A673 (cell line): ENCODE measurements at regions not wholly inside any gene's neighbourhood (a gene's known extent, or its start where the extent isn't known, plus 50 kb on each side); places are given as distances from the start of the nearest gene placed in this dataset.

ENCODE experiments used
- BruUV-seq: library from RNA; stranded (reverse); fragments of 400-500 nt; replicated peaks from 2 replicates; lab custom pipeline; 2021; lab: Mats Ljungman, UMichigan
- CTCF ChIA-PET: fragments of 300-600 bp; sonication (Branson Sonifier 250); formaldehyde crosslinking; loops from one replicate; lab custom pipeline; 2022; ENCODE audit warnings: antibody characterized with exemption; lab: Charles Lee
- POLR2A ChIA-PET: fragments of 300-600 bp; sonication (Branson Sonifier 250); formaldehyde crosslinking; loops from one replicate; lab custom pipeline; 2022; ENCODE audit warnings: antibody characterized with exemption; ENCODE audit not compliant: low non-redundant PET; lab: Charles Lee
- DNase-seq: peaks from one replicate; pipeline ENCODE4 v3.0.0-alpha.2; 2015; ENCODE audit warnings: low spot score
- H3K27ac ChIP-seq: fragments of 200-600 bp; sonication (generic); 2 replicates; pipeline ENCODE4 v1.5.1; 2016; ENCODE audit warnings: mixed run types, low read depth, mild to moderate bottlenecking, mixed read lengths, antibody characterized with exemption, low read length; ENCODE audit not compliant: poor library complexity, severe bottlenecking
- H3K27me3 ChIP-seq: fragments of 200-600 bp; sonication (generic); replicated peaks from 2 replicates; pipeline ENCODE4 v1.6.1; 2017; ENCODE audit warnings: mixed run types, low read depth, mild to moderate bottlenecking, mixed read lengths, antibody characterized with exemption, low read length; ENCODE audit not compliant: insufficient read depth, poor library complexity
- H3K36me3 ChIP-seq: fragments of 200-600 bp; sonication (generic); 2 replicates; pipeline ENCODE4 v1.6.1; 2016; ENCODE audit warnings: mixed run types, mild to moderate bottlenecking, mixed read lengths, antibody characterized with exemption, low read length; ENCODE audit not compliant: insufficient read depth, poor library complexity, severe bottlenecking
- H3K4me1 ChIP-seq: fragments of 200-600 bp; sonication (generic); 2 replicates; pipeline ENCODE4 v1.6.1; 2017; ENCODE audit warnings: mixed run types, mild to moderate bottlenecking, mixed read lengths, antibody characterized with exemption, low read length; ENCODE audit not compliant: insufficient read depth, poor library complexity, severe bottlenecking
- H3K4me3 ChIP-seq: fragments of 200-600 bp; sonication (generic); 2 replicates; pipeline ENCODE4 v1.5.1; 2016; ENCODE audit warnings: low read depth, mixed run types, mild to moderate bottlenecking, mixed read lengths, low read length; ENCODE audit not compliant: poor library complexity, severe bottlenecking
- H3K9me3 ChIP-seq: fragments of 200-600 bp; sonication (generic); 2 replicates; pipeline ENCODE4 v1.6.1; 2016; ENCODE audit warnings: mixed run types, low read depth, mild to moderate bottlenecking, mixed read lengths, antibody characterized with exemption, low read length; ENCODE audit not compliant: poor library complexity, severe bottlenecking
- EZH2 ChIP-seq: fragments of 200-600 bp; sonication (generic); IDR thresholded peaks from 2 replicates; pipeline ENCODE4 v1.6.1; 2017; ENCODE audit warnings: borderline replicate concordance, low read depth, mild to moderate bottlenecking, mixed read lengths, antibody characterized with exemption, low read length; ENCODE audit not compliant: poor library complexity, severe bottlenecking
- intact Hi-C: fragments of 100-400 bp; cut with micrococcal nuclease; formaldehyde crosslinking; loops from one replicate; pipeline ENCODE4 v1.10.0; 2022; ENCODE audit not compliant: unreplicated experiment
- TF ChIP-seq, protein P1 (sequence below): fragments of 300-800, 200-600 bp; sonication (generic); conservative IDR thresholded peaks from 2 replicates; pipeline ENCODE4 v1.5.1; 2017; ENCODE audit warnings: low read depth, mild to moderate bottlenecking, antibody characterized with exemption, low read length, moderate library complexity, mixed read lengths

DNA sequence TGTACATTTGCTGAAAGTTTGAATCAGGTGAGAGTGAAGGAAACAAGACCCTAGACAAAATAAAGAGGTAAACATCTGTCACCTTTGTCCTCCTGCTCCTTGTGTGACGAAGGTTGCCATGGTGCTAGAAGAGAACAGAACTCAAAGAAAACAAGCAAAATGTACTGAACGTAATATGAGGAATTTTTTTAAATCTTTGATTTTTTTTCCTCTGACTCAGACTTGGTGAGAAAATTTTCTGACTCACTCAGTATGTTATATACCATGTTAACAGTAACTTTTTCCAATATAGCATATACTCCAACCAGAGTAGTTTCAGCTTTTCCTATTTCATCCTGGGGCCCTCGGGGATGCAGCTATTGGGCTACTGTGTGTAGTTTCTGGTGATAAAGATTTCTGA, 2114.6 kb upstream of the PIK3C3 start:
- ChIA-PET CTCF (no interaction called here), POLR2A (no interaction called here)
- no peaks in the 10 kb centered on the region for H3K9me3 ChIP-seq
- H3K4me3 ChIP-seq, result no peak overlapping the region
- no peak for DNase-seq
- peaks cover 23% of the 10 kb centered on the region for H3K4me1 ChIP-seq
- no peak overlapping the region for H3K27ac ChIP-seq
- no peaks in the 10 kb centered on the region for H3K27me3 ChIP-seq
- BruUV-seq, result no TSS peak
- TF ChIP-seq EZH2, result no peak
- TF ChIP-seq, protein P1, sequence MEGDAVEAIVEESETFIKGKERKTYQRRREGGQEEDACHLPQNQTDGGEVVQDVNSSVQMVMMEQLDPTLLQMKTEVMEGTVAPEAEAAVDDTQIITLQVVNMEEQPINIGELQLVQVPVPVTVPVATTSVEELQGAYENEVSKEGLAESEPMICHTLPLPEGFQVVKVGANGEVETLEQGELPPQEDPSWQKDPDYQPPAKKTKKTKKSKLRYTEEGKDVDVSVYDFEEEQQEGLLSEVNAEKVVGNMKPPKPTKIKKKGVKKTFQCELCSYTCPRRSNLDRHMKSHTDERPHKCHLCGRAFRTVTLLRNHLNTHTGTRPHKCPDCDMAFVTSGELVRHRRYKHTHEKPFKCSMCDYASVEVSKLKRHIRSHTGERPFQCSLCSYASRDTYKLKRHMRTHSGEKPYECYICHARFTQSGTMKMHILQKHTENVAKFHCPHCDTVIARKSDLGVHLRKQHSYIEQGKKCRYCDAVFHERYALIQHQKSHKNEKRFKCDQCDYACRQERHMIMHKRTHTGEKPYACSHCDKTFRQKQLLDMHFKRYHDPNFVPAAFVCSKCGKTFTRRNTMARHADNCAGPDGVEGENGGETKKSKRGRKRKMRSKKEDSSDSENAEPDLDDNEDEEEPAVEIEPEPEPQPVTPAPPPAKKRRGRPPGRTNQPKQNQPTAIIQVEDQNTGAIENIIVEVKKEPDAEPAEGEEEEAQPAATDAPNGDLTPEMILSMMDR, result no peak
- intact Hi-C loops, result loop anchor here (10.0 kb wide), 3 partner anchors 196 to 314 kb away; no protein-coding TSS in a partner anchor
- H3K36me3 ChIP-seq, result no peaks in the 10 kb centered on the region

DNA sequence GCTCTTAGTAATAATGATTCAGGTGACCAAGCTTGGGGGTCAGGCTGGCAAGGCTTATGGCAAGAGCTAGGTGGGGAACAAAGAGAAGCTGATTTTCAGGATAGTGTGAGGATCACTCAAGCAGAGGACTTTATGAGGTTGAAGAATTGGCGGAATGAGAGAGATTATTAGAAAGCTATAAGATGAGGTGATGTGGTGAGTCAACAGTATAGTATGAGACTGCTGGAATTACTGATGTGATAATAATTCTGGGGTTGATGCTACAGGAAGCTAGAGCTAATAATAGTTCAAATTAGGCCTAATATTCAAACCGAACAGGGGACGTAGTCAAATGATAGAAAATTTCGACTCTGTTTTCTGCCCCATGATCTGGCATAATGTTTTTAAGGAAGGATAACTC, 2115.3 kb upstream of the PIK3C3 start:
- no TSS peak for BruUV-seq

DNA sequence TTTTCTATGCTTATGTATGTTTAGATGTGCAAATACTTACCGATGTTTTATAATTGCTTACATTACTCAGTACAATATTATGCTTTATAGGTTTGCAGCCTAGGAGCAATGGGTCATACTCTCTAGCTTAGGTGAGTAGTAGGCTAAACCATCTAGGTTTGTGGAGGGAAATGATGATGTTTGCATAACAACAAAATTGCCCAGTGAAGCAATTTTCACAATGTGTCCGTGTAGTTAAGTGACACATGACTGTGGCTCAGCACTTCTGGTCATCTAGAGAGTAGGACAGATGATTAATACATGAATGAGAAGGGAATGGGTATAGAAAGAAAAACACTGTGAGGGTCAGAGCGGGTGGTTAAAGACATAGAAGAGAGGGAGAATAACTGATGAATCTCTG, 2116.2 kb upstream of the PIK3C3 start:
- CTCF ChIA-PET, result no interaction called here
- Histone ChIP-seq H3K27ac (no peak overlapping the region), H3K4me3 (no peak overlapping the region), H3K27me3 (no peaks in the 10 kb centered on the region), H3K36me3 (no peaks in the 10 kb centered on the region), H3K9me3 (no peaks in the 10 kb centered on the region), H3K4me1 (peaks cover 7% of the 10 kb centered on the region)
- POLR2A ChIA-PET, result no interaction called here
- intact Hi-C loops, result no loop called here
- TF ChIP-seq, protein P1, result no peak
- TF ChIP-seq EZH2, result no peak
- no peak for DNase-seq
- BruUV-seq, result no TSS peak

More for the DNA sequence above, 2115.3 kb upstream of the PIK3C3 start:
- Histone ChIP-seq H3K4me3 (no peak overlapping the region), H3K27me3 (no peaks in the 10 kb centered on the region), H3K4me1 (peaks cover 17% of the 10 kb centered on the region), H3K9me3 (no peaks in the 10 kb centered on the region), H3K27ac (no peak overlapping the region), H3K36me3 (no peaks in the 10 kb centered on the region)
- POLR2A ChIA-PET, result no interaction called here
- no peak for DNase-seq
- CTCF ChIA-PET, result no interaction called here
- TF ChIP-seq, protein P1, result no peak
- no peak for TF ChIP-seq EZH2
- intact Hi-C loops, result loop anchor here (10.0 kb wide), 3 partner anchors 195 to 315 kb away; no protein-coding TSS in a partner anchor
